Adipocyte (in vitro differentiated cells): ENCODE measurements at regions not wholly inside any gene's neighbourhood (a gene's known extent, or its start where the extent isn't known, plus 50 kb on each side); places are given as distances from the start of the nearest gene placed in this dataset.

Experiments used
- DNase-seq: peaks from one replicate; pipeline ENCODE4 v3.0.0-alpha.2; 2015; ENCODE audit warnings: low read depth
- H3K27me3 ChIP-seq: replicated peaks from 2 replicates; pipeline ENCODE4 v1.7.0; 2013; ENCODE audit warnings: mild to moderate bottlenecking, low read length, moderate library complexity; ENCODE audit not compliant: control insufficient read depth, insufficient read depth
- H3K36me3 ChIP-seq: 2 replicates; pipeline ENCODE4 v1.7.0; 2013; ENCODE audit warnings: low read length, mild to moderate bottlenecking, moderate library complexity; ENCODE audit not compliant: control insufficient read depth, insufficient read depth, severe bottlenecking
- H3K4me1 ChIP-seq: 2 replicates; pipeline ENCODE4 v1.7.0; 2013; ENCODE audit warnings: mild to moderate bottlenecking, low read length, moderate library complexity; ENCODE audit not compliant: control insufficient read depth, insufficient read depth
- H3K4me3 ChIP-seq: 2 replicates; pipeline ENCODE4 v1.7.0; 2013; ENCODE audit warnings: mild to moderate bottlenecking, low read length, moderate library complexity
- H3K9ac ChIP-seq: 2 replicates; pipeline ENCODE4 v1.7.0; 2013; ENCODE audit warnings: mild to moderate bottlenecking, low read length, moderate library complexity
- H3K9me3 ChIP-seq: 2 replicates; pipeline ENCODE4 v1.7.0; 2013; ENCODE audit warnings: mild to moderate bottlenecking, low read length, moderate library complexity; ENCODE audit not compliant: control insufficient read depth

GRCh38 chr3:68467465-68467864, 464.9 kb downstream of the TAFA4 start:
- Histone ChIP-seq H3K4me3 (no peak overlapping the region), H3K36me3 (no peaks in the 10 kb centered on the region), H3K9me3 (no peaks in the 10 kb centered on the region), H3K27me3 (no peaks in the 10 kb centered on the region), H3K4me1 (no peaks in the 10 kb centered on the region), H3K9ac (no peak overlapping the region)
- DNase-seq = no peak

- H3K9me3 ChIP-seq = peaks cover 7% of the 10 kb centered on the region
- no peaks in the 10 kb centered on the region for H3K27me3 ChIP-seq
- no peaks in the 10 kb centered on the region for H3K4me1 ChIP-seq
- no peak overlapping the region for H3K4me3 ChIP-seq
- DNase-seq = no peak
- H3K36me3 ChIP-seq = no peaks in the 10 kb centered on the region
- no peak overlapping the region for H3K9ac ChIP-seq
Observed at GRCh38 chr3:68458581-68458980, 473.8 kb downstream of the TAFA4 start.

GRCh38 chr3:68448510-68449383, 483.6 kb downstream of the TAFA4 start:
- H3K36me3 ChIP-seq = no peaks in the 10 kb centered on the region
- H3K4me3 ChIP-seq = no peak overlapping the region
- no peaks in the 10 kb centered on the region for H3K4me1 ChIP-seq
- no peaks in the 10 kb centered on the region for H3K9me3 ChIP-seq
- DNase-seq = no peak
- H3K9ac ChIP-seq = no peak overlapping the region
- H3K27me3 ChIP-seq = no peaks in the 10 kb centered on the region

- Histone ChIP-seq H3K9ac (no peak overlapping the region), H3K27me3 (no peaks in the 10 kb centered on the region), H3K36me3 (no peaks in the 10 kb centered on the region), H3K9me3 (no peaks in the 10 kb centered on the region), H3K4me1 (no peaks in the 10 kb centered on the region), H3K4me3 (no peak overlapping the region)
- no peak for DNase-seq
Observed at GRCh38 chr3:68447885-68448284, 484.5 kb downstream of the TAFA4 start.

GRCh38 chr3:68441054-68441453, 491.3 kb downstream of the TAFA4 start:
- no peak for DNase-seq
- H3K9ac ChIP-seq = no peak overlapping the region
- H3K4me3 ChIP-seq = no peak overlapping the region
- H3K27me3 ChIP-seq = no peaks in the 10 kb centered on the region
- H3K36me3 ChIP-seq = no peaks in the 10 kb centered on the region
- peaks cover 4% of the 10 kb centered on the region for H3K9me3 ChIP-seq
- H3K4me1 ChIP-seq = no peaks in the 10 kb centered on the region

GRCh38 chr3:68436619-68437401, 495.5 kb downstream of the TAFA4 start:
- no peak for DNase-seq
- Histone ChIP-seq H3K4me3 (no peak overlapping the region), H3K9ac (no peak overlapping the region), H3K36me3 (no peaks in the 10 kb centered on the region), H3K9me3 (peaks cover under 1% of the 10 kb centered on the region), H3K27me3 (no peaks in the 10 kb centered on the region), H3K4me1 (no peaks in the 10 kb centered on the region)

GRCh38 chr3:68428495-68428894, 503.9 kb downstream of the TAFA4 start:
- H3K9me3 ChIP-seq = no peaks in the 10 kb centered on the region
- no peak overlapping the region for H3K4me3 ChIP-seq
- no peaks in the 10 kb centered on the region for H3K36me3 ChIP-seq
- H3K27me3 ChIP-seq = no peaks in the 10 kb centered on the region
- no peak overlapping the region for H3K9ac ChIP-seq
- H3K4me1 ChIP-seq = no peaks in the 10 kb centered on the region
- no peak for DNase-seq

- no peak for DNase-seq
- H3K9ac ChIP-seq = no peak overlapping the region
Observed at GRCh38 chr3:68424796-68425460, 507.4 kb downstream of the TAFA4 start.

GRCh38 chr3:68408626-68409025, 523.7 kb downstream of the TAFA4 start:
- Histone ChIP-seq H3K4me3 (no peak overlapping the region), H3K9me3 (no peaks in the 10 kb centered on the region), H3K4me1 (no peaks in the 10 kb centered on the region), H3K27me3 (no peaks in the 10 kb centered on the region), H3K9ac (no peak overlapping the region), H3K36me3 (no peaks in the 10 kb centered on the region)
- DNase-seq = no peak

More at GRCh38 chr3:68424796-68425460, 507.4 kb downstream of the TAFA4 start:
- no peaks in the 10 kb centered on the region for H3K27me3 ChIP-seq
- H3K36me3 ChIP-seq = no peaks in the 10 kb centered on the region
- no peaks in the 10 kb centered on the region for H3K9me3 ChIP-seq
- H3K4me3 ChIP-seq = no peak overlapping the region
- no peaks in the 10 kb centered on the region for H3K4me1 ChIP-seq

GRCh38 chr3:68403741-68404140, 528.6 kb downstream of the TAFA4 start:
- no peaks in the 10 kb centered on the region for H3K9me3 ChIP-seq
- H3K4me3 ChIP-seq = no peak overlapping the region
- no peak for DNase-seq
- no peak overlapping the region for H3K9ac ChIP-seq
- no peaks in the 10 kb centered on the region for H3K4me1 ChIP-seq
- no peaks in the 10 kb centered on the region for H3K27me3 ChIP-seq
- H3K36me3 ChIP-seq = no peaks in the 10 kb centered on the region

- Histone ChIP-seq H3K4me3 (no peak overlapping the region), H3K9ac (no peak overlapping the region), H3K9me3 (no peaks in the 10 kb centered on the region), H3K27me3 (no peaks in the 10 kb centered on the region), H3K4me1 (no peaks in the 10 kb centered on the region), H3K36me3 (no peaks in the 10 kb centered on the region)
- DNase-seq = no peak
Observed at GRCh38 chr3:68402235-68402918, 530.0 kb downstream of the TAFA4 start.
